ENCODE measurements at regions not wholly inside any gene's neighbourhood (a gene's known extent, or its start where the extent isn't known, plus 50 kb on each side); places are given as distances from the start of the nearest gene placed in this dataset.

GRCh38 chr18:33814546-33814945 lies 236.5 kb downstream of the ASXL3 start:
- Histone ChIP-seq H3K4me3 (ENCODE audit: low read depth in 2 of 2, low read length in 1 of 2) (no peak overlapping the region), H3F3A (replicated peaks; ENCODE audit: insufficient read depth) (no peaks in the 10 kb centered on the region), H3K4me1 (ENCODE audit: control insufficient read depth in 1 of 2, insufficient read depth in 2 of 2, low read depth in 1 of 2, low read length in 1 of 2) (no peaks in the 10 kb centered on the region), H3K9me2 (no peaks in the 10 kb centered on the region), H4K20me1 (ENCODE audit: insufficient read depth) (no peaks in the 10 kb centered on the region), H3K4me2 (no peak overlapping the region), H3K27me3 (ENCODE audit: insufficient read depth) (no peaks in the 10 kb centered on the region), H2AFZ (ENCODE audit: low read depth) (no peak overlapping the region), H3K27ac (ENCODE audit: low read depth in 2 of 2, low read length in 1 of 2) (no peak overlapping the region), H3K36me3 (replicated peaks in 1 of 2; ENCODE audit: control insufficient read depth in 1 of 2, insufficient read depth in 2 of 2, low read length in 1 of 2) (no peaks in the 10 kb centered on the region), H3K9ac (no peak overlapping the region), H3K79me2 (ENCODE audit: insufficient read depth) (no peaks in the 10 kb centered on the region), H3K9me3 (no peaks in the 10 kb centered on the region)
- CTCF ChIA-PET: no interaction called here
- POLR2A ChIA-PET: no interaction called here
- DNase-seq: no peak
- TF ChIP-seq CHD2 (IDR thresholded peaks at IDR 0.05; ENCODE audit: low read length, partially characterized antibody) (no peak), SMC3 (IDR thresholded peaks at IDR 0.05; ENCODE audit: low read depth, low read length) (no peak), PBX3 (IDR thresholded peaks at IDR 0.05) (no peak)

GRCh38 chr18:33812186-33812585 lies 234.2 kb downstream of the ASXL3 start:
- H3K27me3 ChIP-seq (ENCODE audit: insufficient read depth): no peaks in the 10 kb centered on the region
- no peak overlapping the region for H3K4me3 ChIP-seq (ENCODE audit: low read depth in 2 of 2, low read length in 1 of 2)
- no peak overlapping the region for H2AFZ ChIP-seq (ENCODE audit: low read depth)
- no peak for TF ChIP-seq EZH2phosphoT487 (IDR thresholded peaks at IDR 0.05; ENCODE audit: borderline replicate concordance, low read depth)
- no peak for TF ChIP-seq TCF12 (IDR thresholded peaks at IDR 0.05)
- no peak for TF ChIP-seq SIN3A (IDR thresholded peaks at IDR 0.05; ENCODE audit: borderline replicate concordance, low read depth, low read length)
- no peak for TF ChIP-seq RCOR1 (IDR thresholded peaks at IDR 0.05; ENCODE audit: low read length)
- TF ChIP-seq MEF2A (IDR thresholded peaks at IDR 0.05; ENCODE audit: borderline replicate concordance, low read depth): no peak
- TF ChIP-seq POLR2AphosphoS5 (IDR thresholded peaks at IDR 0.05; ENCODE audit: low read depth, low read length): no peak
- no peak for TF ChIP-seq CTCF (IDR thresholded peaks at IDR 0.05)
- TF ChIP-seq GABPA (IDR thresholded peaks at IDR 0.05; ENCODE audit: low read depth): no peak
- no peak for TF ChIP-seq FOSL2 (IDR thresholded peaks at IDR 0.05; ENCODE audit: borderline replicate concordance, low read depth)
- no peak for TF ChIP-seq RFX5 (IDR thresholded peaks at IDR 0.05; ENCODE audit: low read length)
- no peak for TF ChIP-seq USF2 (IDR thresholded peaks at IDR 0.05; ENCODE audit: borderline replicate concordance, low read depth, low read length)
- no peak for TF ChIP-seq NFIC (IDR thresholded peaks at IDR 0.05; ENCODE audit: borderline replicate concordance)
- H3K9me3 ChIP-seq: no peaks in the 10 kb centered on the region
- H3F3A ChIP-seq (replicated peaks; ENCODE audit: insufficient read depth): no peaks in the 10 kb centered on the region
- H4K20me1 ChIP-seq (ENCODE audit: insufficient read depth): no peaks in the 10 kb centered on the region
- ChIA-PET POLR2A (no interaction called here), CTCF (interaction anchor here (0.9 kb wide), 1 partner anchor 310 kb away, joined by 3 read pairs; no protein-coding TSS in a partner anchor)
- H3K9me2 ChIP-seq: no peaks in the 10 kb centered on the region
- H3K4me1 ChIP-seq (ENCODE audit: control insufficient read depth in 1 of 2, insufficient read depth in 2 of 2, low read depth in 1 of 2, low read length in 1 of 2): no peaks in the 10 kb centered on the region
- no peak overlapping the region for H3K4me2 ChIP-seq
- H3K9ac ChIP-seq: no peak overlapping the region
- H3K36me3 ChIP-seq (replicated peaks in 1 of 2; ENCODE audit: control insufficient read depth in 1 of 2, insufficient read depth in 2 of 2, low read length in 1 of 2): no peaks in the 10 kb centered on the region
- no peak overlapping the region for H3K27ac ChIP-seq (ENCODE audit: low read depth in 2 of 2, low read length in 1 of 2)
- 55% methylated on average over 2 of the region's 2 CpGs for WGBS (ENCODE audit: low lambda C conversion rate)
- no peak for DNase-seq
- H3K79me2 ChIP-seq (ENCODE audit: insufficient read depth): no peaks in the 10 kb centered on the region

Data from SK-N-SH (cell line).